Left lung (tissue), 4 donors: ENCODE measurements at regions not wholly inside any gene's neighbourhood (a gene's known extent, or its start where the extent isn't known, plus 50 kb on each side); places are given as distances from the start of the nearest gene placed in this dataset.

Source experiments
- ATAC-seq: fragments of 200-7000 bp; cut with Tn5 transposase; one replicate; pipeline ENCODE4 v1.9.1; 2020; ENCODE audit warnings: moderate library complexity
- DNase-seq, 4 donors: peaks; one replicate each; pipeline ENCODE4 v3.0.0-alpha.2; 2013 to 2020
- H3K27ac ChIP-seq, 2 donors: fragments of 200-600 bp; sonication (generic) in 1 of 2; one replicate each; pipeline versions ENCODE4 v1.5.0 to v1.8.0; 2020 to 2021
- H3K27me3 ChIP-seq, 2 donors: fragments of 200-600 bp; sonication (generic) in 1 of 2; one replicate each; pipeline versions ENCODE4 v1.5.0 to v1.8.0; 2020 to 2021
- H3K36me3 ChIP-seq, 2 donors: fragments of 200-600 bp; sonication (generic) in 1 of 2; one replicate each; pipeline versions ENCODE4 v1.5.0 to v1.8.0; 2020 to 2021
- H3K4me1 ChIP-seq, 2 donors: fragments of 200-600 bp; one replicate each; pipeline ENCODE4 v1.8.0; 2021
- H3K4me3 ChIP-seq, 2 donors: fragments of 200-600 bp; sonication (generic) in 1 of 2; one replicate each; pipeline versions ENCODE4 v1.5.0 to v1.8.0; 2020 to 2021; ENCODE audit warnings: mild to moderate bottlenecking in 1 of 2
- H3K9me3 ChIP-seq, 2 donors: fragments of 200-600 bp; sonication (generic) in 1 of 2; one replicate each; pipeline versions ENCODE4 v1.5.0 to v1.8.0; 2020 to 2021
- intact Hi-C, 2 donors: fragments of 100-400 bp; cut with DNase I; formaldehyde crosslinking; loops; one replicate each; pipeline versions ENCODE4 v1.11.2 to v1.14.2; 2022
- TF ChIP-seq, protein P1 (sequence below), 2 donors: fragments of 200-600 bp; sonication (generic) in 1 of 2; IDR thresholded peaks; one replicate each; pipeline versions ENCODE4 v1.5.0 to v1.8.0; 2021; ENCODE audit warnings: antibody characterized with exemption in 2 of 2
- donor health status: DM: no; HTN: yes; CAD: no.
- donor health status: DM: no; HTN: no; CAD: no.

DNA sequence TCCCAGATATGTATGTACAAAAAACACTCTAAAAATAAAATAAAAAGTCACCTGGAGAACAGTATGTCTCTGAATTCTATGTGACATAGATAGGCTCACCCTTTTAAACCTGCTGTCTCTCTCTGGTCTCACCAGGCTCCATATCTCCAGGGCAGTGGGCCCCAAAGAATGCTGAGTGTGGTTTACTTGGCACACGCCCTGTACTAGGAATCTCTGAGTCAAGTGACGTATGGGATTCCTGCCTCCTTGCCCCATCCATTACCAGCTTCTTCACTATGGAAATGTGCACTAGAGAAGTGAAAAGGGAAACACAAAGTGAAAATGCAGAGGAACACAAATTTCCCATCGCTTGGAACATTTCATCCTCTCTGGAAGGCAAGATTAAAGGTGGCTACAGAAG, 722.2 kb upstream of the TENM4 start:
- ATAC-seq (peak; percentile 70), DNase-seq (peak in 1 of 4 donors; percentile 7)
- intact Hi-C loops, result no loop called here
- Histone ChIP-seq H3K27me3 (no peaks in the 10 kb centered on the region), H3K4me3 (no peak overlapping the region), H3K27ac (no peak overlapping the region), H3K36me3 (no peaks in the 10 kb centered on the region), H3K9me3 (no peaks in the 10 kb centered on the region), H3K4me1 (no peaks in the 10 kb centered on the region)
- TF ChIP-seq, protein P1, sequence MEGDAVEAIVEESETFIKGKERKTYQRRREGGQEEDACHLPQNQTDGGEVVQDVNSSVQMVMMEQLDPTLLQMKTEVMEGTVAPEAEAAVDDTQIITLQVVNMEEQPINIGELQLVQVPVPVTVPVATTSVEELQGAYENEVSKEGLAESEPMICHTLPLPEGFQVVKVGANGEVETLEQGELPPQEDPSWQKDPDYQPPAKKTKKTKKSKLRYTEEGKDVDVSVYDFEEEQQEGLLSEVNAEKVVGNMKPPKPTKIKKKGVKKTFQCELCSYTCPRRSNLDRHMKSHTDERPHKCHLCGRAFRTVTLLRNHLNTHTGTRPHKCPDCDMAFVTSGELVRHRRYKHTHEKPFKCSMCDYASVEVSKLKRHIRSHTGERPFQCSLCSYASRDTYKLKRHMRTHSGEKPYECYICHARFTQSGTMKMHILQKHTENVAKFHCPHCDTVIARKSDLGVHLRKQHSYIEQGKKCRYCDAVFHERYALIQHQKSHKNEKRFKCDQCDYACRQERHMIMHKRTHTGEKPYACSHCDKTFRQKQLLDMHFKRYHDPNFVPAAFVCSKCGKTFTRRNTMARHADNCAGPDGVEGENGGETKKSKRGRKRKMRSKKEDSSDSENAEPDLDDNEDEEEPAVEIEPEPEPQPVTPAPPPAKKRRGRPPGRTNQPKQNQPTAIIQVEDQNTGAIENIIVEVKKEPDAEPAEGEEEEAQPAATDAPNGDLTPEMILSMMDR (IDR thresholded peaks at IDR 0.05), result no peak

DNA sequence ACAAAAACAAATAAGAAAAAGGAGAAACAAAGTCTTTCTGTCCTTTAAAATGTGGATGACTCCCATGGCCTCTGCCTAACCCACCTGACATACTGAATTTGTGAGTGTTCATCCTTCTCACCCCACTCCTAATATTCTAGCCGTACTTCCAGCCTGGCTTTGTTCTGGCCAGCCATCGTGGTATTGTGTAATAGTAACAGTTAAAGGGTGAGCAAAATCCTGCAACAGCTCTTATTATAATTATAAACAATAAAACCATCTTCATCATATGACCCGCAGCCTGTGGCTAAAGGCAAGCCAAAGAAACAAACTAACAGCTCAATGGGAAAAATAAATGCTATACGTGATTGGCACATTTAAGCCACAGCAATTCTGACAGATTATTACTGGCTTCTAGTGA, 721.6 kb upstream of the TENM4 start:
- Histone ChIP-seq H3K27ac (no peak overlapping the region), H3K4me3 (no peak overlapping the region), H3K9me3 (no peaks in the 10 kb centered on the region), H3K36me3 (no peaks in the 10 kb centered on the region), H3K27me3 (no peaks in the 10 kb centered on the region), H3K4me1 (no peaks in the 10 kb centered on the region)
- ATAC-seq (no peak), DNase-seq (no peak)
- intact Hi-C loops, result no loop called here
- TF ChIP-seq, protein P1 (IDR thresholded peaks at IDR 0.05), result no peak

- no peak overlapping the region for H3K4me3 ChIP-seq
- no peaks in the 10 kb centered on the region for H3K9me3 ChIP-seq
- ATAC-seq (no peak), DNase-seq (no peak)
- no peaks in the 10 kb centered on the region for H3K27me3 ChIP-seq
- no peaks in the 10 kb centered on the region for H3K36me3 ChIP-seq
- TF ChIP-seq, protein P1 (IDR thresholded peaks at IDR 0.05), result no peak
- H3K4me1 ChIP-seq, result no peaks in the 10 kb centered on the region
- intact Hi-C loops, result no loop called here
- H3K27ac ChIP-seq, result no peak overlapping the region
These were observed 716.6 kb upstream of the TENM4 start for GRCh38 chr11:80157447-80157846.

DNA sequence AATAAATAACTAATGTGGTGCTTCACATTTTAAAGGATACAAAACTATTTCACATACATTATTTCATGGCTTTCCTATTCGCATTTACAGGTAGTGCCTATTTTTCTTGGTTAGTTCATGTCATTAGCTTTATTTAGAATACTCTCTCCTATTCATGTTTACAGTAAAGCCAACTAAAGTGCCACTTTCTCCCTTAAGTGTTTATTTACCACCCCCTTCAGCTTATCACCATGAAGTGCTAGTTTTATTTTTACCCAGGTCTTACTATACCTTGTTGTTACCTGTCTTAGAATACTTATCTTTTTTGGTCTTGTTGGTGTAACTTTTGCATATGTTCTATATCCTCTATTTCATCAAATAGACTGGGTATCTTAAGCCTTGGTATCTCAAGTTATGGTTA, 715.2 kb upstream of the TENM4 start:
- no peak for DNase-seq
- H3K4me3 ChIP-seq, result no peak overlapping the region
- no peaks in the 10 kb centered on the region for H3K4me1 ChIP-seq
- no peaks in the 10 kb centered on the region for H3K27me3 ChIP-seq
- ATAC-seq, result peak; percentile 77
- no peak overlapping the region for H3K27ac ChIP-seq
- TF ChIP-seq, protein P1 (IDR thresholded peaks at IDR 0.05), result no peak
- no peaks in the 10 kb centered on the region for H3K36me3 ChIP-seq
- no peaks in the 10 kb centered on the region for H3K9me3 ChIP-seq
- intact Hi-C loops, result no loop called here

- Histone ChIP-seq H3K4me1 (no peaks in the 10 kb centered on the region), H3K4me3 (no peak overlapping the region), H3K27me3 (no peaks in the 10 kb centered on the region), H3K27ac (no peak overlapping the region), H3K9me3 (no peaks in the 10 kb centered on the region), H3K36me3 (no peaks in the 10 kb centered on the region)
- ATAC-seq, result peak; percentile 77
- TF ChIP-seq, protein P1 (IDR thresholded peaks at IDR 0.05), result peak in 1 of 2 donors; percentile 38
- intact Hi-C loops, result no loop called here
- DNase-seq, result no peak
These were observed 714.7 kb upstream of the TENM4 start for GRCh38 chr11:80155412-80156017.
